ENCODE measurements at regions not wholly inside any gene's neighbourhood (a gene's known extent, or its start where the extent isn't known, plus 50 kb on each side); places are given as distances from the start of the nearest gene placed in this dataset.

- no peak for DNase-seq
These were observed 175.7 kb upstream of the UBL3 start for GRCh38 chr13:30026093-30026492.

- DNase-seq = no peak
These were observed 174.9 kb upstream of the UBL3 start for GRCh38 chr13:30025351-30025750.

GRCh38 chr13:30024125-30024865 is 173.9 kb upstream of the UBL3 start:
- DNase-seq = no peak

GRCh38 chr13:30023196-30023895 is 172.9 kb upstream of the UBL3 start:
- DNase-seq = no peak

GRCh38 chr13:30022796-30023195 is 172.4 kb upstream of the UBL3 start:
- no peak for DNase-seq

- DNase-seq = no peak
These were observed 171.8 kb upstream of the UBL3 start for GRCh38 chr13:30022256-30022655.

GRCh38 chr13:30021611-30022010 is 171.2 kb upstream of the UBL3 start:
- DNase-seq = no peak

- DNase-seq = no peak
These were observed 170.4 kb upstream of the UBL3 start for GRCh38 chr13:30020726-30021312.

- DNase-seq = no peak
These were observed 169.5 kb upstream of the UBL3 start for GRCh38 chr13:30019648-30020626.

- DNase-seq = no peak
These were observed 167.5 kb upstream of the UBL3 start for GRCh38 chr13:30017880-30018279.

GRCh38 chr13:30016398-30016797 is 166.0 kb upstream of the UBL3 start:
- DNase-seq = no peak

GRCh38 chr13:30009411-30009810 is 159.0 kb upstream of the UBL3 start:
- no peak for DNase-seq

- DNase-seq = no peak
These were observed 155.8 kb upstream of the UBL3 start for GRCh38 chr13:30006246-30006645.

- DNase-seq = no peak
These were observed 153.8 kb upstream of the UBL3 start for GRCh38 chr13:30004204-30004603.

- DNase-seq = no peak
These were observed 152.2 kb upstream of the UBL3 start for GRCh38 chr13:30002577-30002976.

GRCh38 chr13:30000370-30000765 is 150.0 kb upstream of the UBL3 start:
- no peak for DNase-seq

GRCh38 chr13:29999492-30000369 is 149.3 kb upstream of the UBL3 start:
- no peak for DNase-seq

- no peak for DNase-seq
These were observed 145.9 kb upstream of the UBL3 start for GRCh38 chr13:29996316-29996715.

GRCh38 chr13:29994911-29995595 is 144.6 kb upstream of the UBL3 start:
- DNase-seq = no peak

GRCh38 chr13:29993716-29994488 is 143.5 kb upstream of the UBL3 start:
- no peak for DNase-seq

GRCh38 chr13:29993196-29993595 is 142.8 kb upstream of the UBL3 start:
- no peak for DNase-seq

Data from NCI-H446 treated with DMSO at 0.1 percent for 48 hours (cell line).